IPS-18c (cell line): ENCODE measurements at regions not wholly inside any gene's neighbourhood (a gene's known extent, or its start where the extent isn't known, plus 50 kb on each side); places are given as distances from the start of the nearest gene placed in this dataset.

Experiments used
- H3K4me3 ChIP-seq: 2 replicates; pipeline ENCODE4 v1.7.0; 2013; ENCODE audit warnings: low read depth, mild to moderate bottlenecking, low read length, moderate library complexity; ENCODE audit not compliant: insufficient read depth
- H3K9me3 ChIP-seq: one replicate; pipeline ENCODE4 v1.6.1; 2013; ENCODE audit warnings: mild to moderate bottlenecking, low read length, moderate library complexity; ENCODE audit not compliant: control insufficient read depth, insufficient read depth

- H3K9me3 ChIP-seq: peaks cover 2% of the 10 kb centered on the region
- H3K4me3 ChIP-seq: no peak overlapping the region
Observed at GRCh38 chr3:193987186-193987585, 148.8 kb upstream of the HES1 start.

- no peak overlapping the region for H3K4me3 ChIP-seq
- peaks cover 2% of the 10 kb centered on the region for H3K9me3 ChIP-seq
Observed at GRCh38 chr3:193989186-193989585, 146.8 kb upstream of the HES1 start.

- H3K4me3 ChIP-seq: no peak overlapping the region
- peaks cover 2% of the 10 kb centered on the region for H3K9me3 ChIP-seq
Observed at GRCh38 chr3:193991666-193992424, 144.1 kb upstream of the HES1 start.

GRCh38 chr3:193992425-193993037 is 143.4 kb upstream of the HES1 start:
- Histone ChIP-seq H3K9me3 (peaks cover 2% of the 10 kb centered on the region), H3K4me3 (no peak overlapping the region)

GRCh38 chr3:193996221-193996620 is 139.7 kb upstream of the HES1 start:
- no peaks in the 10 kb centered on the region for H3K9me3 ChIP-seq
- no peak overlapping the region for H3K4me3 ChIP-seq

GRCh38 chr3:193996641-193997089 is 139.3 kb upstream of the HES1 start:
- H3K4me3 ChIP-seq: no peak overlapping the region
- H3K9me3 ChIP-seq: no peaks in the 10 kb centered on the region

- H3K9me3 ChIP-seq: no peaks in the 10 kb centered on the region
- no peak overlapping the region for H3K4me3 ChIP-seq
Observed at GRCh38 chr3:193997228-193998122, 138.5 kb upstream of the HES1 start.

GRCh38 chr3:193998123-193998448 is 137.9 kb upstream of the HES1 start:
- Histone ChIP-seq H3K4me3 (no peak overlapping the region), H3K9me3 (no peaks in the 10 kb centered on the region)

GRCh38 chr3:193998628-193999195 is 137.2 kb upstream of the HES1 start:
- no peaks in the 10 kb centered on the region for H3K9me3 ChIP-seq
- H3K4me3 ChIP-seq: no peak overlapping the region

GRCh38 chr3:194000100-194000499 is 135.8 kb upstream of the HES1 start:
- H3K9me3 ChIP-seq: no peaks in the 10 kb centered on the region
- no peak overlapping the region for H3K4me3 ChIP-seq

GRCh38 chr3:194000712-194001111 is 135.2 kb upstream of the HES1 start:
- Histone ChIP-seq H3K9me3 (no peaks in the 10 kb centered on the region), H3K4me3 (no peak overlapping the region)

- no peak overlapping the region for H3K4me3 ChIP-seq
- no peaks in the 10 kb centered on the region for H3K9me3 ChIP-seq
Observed at GRCh38 chr3:194001728-194002459, 134.1 kb upstream of the HES1 start.

- Histone ChIP-seq H3K4me3 (peak overlapping the region; percentile 48), H3K9me3 (no peaks in the 10 kb centered on the region)
Observed at GRCh38 chr3:194003114-194004057, 132.6 kb upstream of the HES1 start.

- H3K9me3 ChIP-seq: no peaks in the 10 kb centered on the region
- no peak overlapping the region for H3K4me3 ChIP-seq
Observed at GRCh38 chr3:194005930-194006501, 129.9 kb upstream of the HES1 start.

GRCh38 chr3:194007592-194008337 is 128.2 kb upstream of the HES1 start:
- H3K9me3 ChIP-seq: no peaks in the 10 kb centered on the region
- no peak overlapping the region for H3K4me3 ChIP-seq
